H54 (cell line): ENCODE measurements at regions not wholly inside any gene's neighbourhood (a gene's known extent, or its start where the extent isn't known, plus 50 kb on each side); places are given as distances from the start of the nearest gene placed in this dataset.
"Not testable (repeated sequence)": the region's sequence is repeated elsewhere in the genome, so short reads cannot be mapped to it uniquely, and the experiment has no call there.

ENCODE experiments used
- DNase-seq: peaks from one replicate; pipeline ENCODE4 v3.0.0; 2011; ENCODE audit warnings: low spot score, mixed read lengths; ENCODE audit not compliant: insufficient read length
- FAIRE-seq: peaks from 3 replicates; lab custom pipeline; 2011; peaks lifted over from hg19 to GRCh38; lab: Jason Lieb, UNC
- POLR2A ChIP-seq: IDR thresholded peaks from 2 replicates; pipeline ENCODE4 v1.6.1; 2011; ENCODE audit warnings: low read depth, mild to moderate bottlenecking, low read length

- FAIRE-seq (no peak), DNase-seq (no peak)
- no peak for TF ChIP-seq POLR2A
Observed at GRCh38 chr5:44911501-44911900, 102.8 kb downstream of the MRPS30 start.

GRCh38 chr5:44914221-44914620 is 105.5 kb downstream of the MRPS30 start:
- no peak for TF ChIP-seq POLR2A
- FAIRE-seq (peak; percentile 74), DNase-seq (no peak)

GRCh38 chr5:44919560-44919959 is 110.8 kb downstream of the MRPS30 start:
- FAIRE-seq (no peak), DNase-seq (no peak)
- no peak for TF ChIP-seq POLR2A

- DNase-seq: no peak
- TF ChIP-seq POLR2A: no peak
- FAIRE-seq: peak; percentile 45
Observed at GRCh38 chr5:44927115-44927733, 118.5 kb downstream of the MRPS30 start.

- peak; percentile 36 for FAIRE-seq
- no peak for TF ChIP-seq POLR2A
- DNase-seq: no peak
Observed at GRCh38 chr5:44932922-44933585, 124.3 kb downstream of the MRPS30 start.

- FAIRE-seq (no peak), DNase-seq (no peak)
- TF ChIP-seq POLR2A: no peak
Observed at GRCh38 chr5:44933686-44934085, 124.9 kb downstream of the MRPS30 start.

- no peak for FAIRE-seq
- no peak for TF ChIP-seq POLR2A
- no peak for DNase-seq
Observed at GRCh38 chr5:44935262-44935661, 126.5 kb downstream of the MRPS30 start.

- no peak for TF ChIP-seq POLR2A
- FAIRE-seq (no peak), DNase-seq (no peak)
Observed at GRCh38 chr5:44935871-44936270, 127.1 kb downstream of the MRPS30 start.

- FAIRE-seq (peak; percentile 33), DNase-seq (no peak)
- no peak for TF ChIP-seq POLR2A
Observed at GRCh38 chr5:44942524-44943001, 133.8 kb downstream of the MRPS30 start.

GRCh38 chr5:44943647-44944046 is 134.9 kb downstream of the MRPS30 start:
- peak; percentile 58 for FAIRE-seq
- DNase-seq: no peak
- no peak for TF ChIP-seq POLR2A

GRCh38 chr5:44945743-44946142 is 137.0 kb downstream of the MRPS30 start:
- TF ChIP-seq POLR2A: no peak
- FAIRE-seq: peak; percentile 87
- no peak for DNase-seq

- FAIRE-seq (no peak), DNase-seq (no peak)
- TF ChIP-seq POLR2A: no peak
Observed at GRCh38 chr5:44949687-44950086, 140.9 kb downstream of the MRPS30 start.

GRCh38 chr5:44951371-44951770 is 142.6 kb downstream of the MRPS30 start:
- DNase-seq: no peak
- FAIRE-seq: no peak
- no peak for TF ChIP-seq POLR2A

GRCh38 chr5:44952376-44952775 is 143.6 kb downstream of the MRPS30 start:
- FAIRE-seq (peak; percentile 96), DNase-seq (no peak)
- TF ChIP-seq POLR2A: no peak

GRCh38 chr5:44953078-44953477 is 144.3 kb downstream of the MRPS30 start:
- DNase-seq (no peak), FAIRE-seq (peak; percentile 6)
- TF ChIP-seq POLR2A: no peak

- not testable (repeated sequence) for DNase-seq, FAIRE-seq
Observed at GRCh38 chr5:44958943-44959454, 150.3 kb downstream of the MRPS30 start.
